GM13976 (cell line): ENCODE measurements at regions not wholly inside any gene's neighbourhood (a gene's known extent, or its start where the extent isn't known, plus 50 kb on each side); places are given as distances from the start of the nearest gene placed in this dataset.

ENCODE experiments used
- DNase-seq: peaks from one replicate; pipeline ENCODE4 v3.0.0; 2012; ENCODE audit warnings: low spot score
- in situ Hi-C: fragments of 300-500 bp; cut with MboI; formaldehyde crosslinking; loops from one replicate; pipeline ENCODE4 v1.12.0; 2022; ENCODE audit warnings: low sequenced_read_pairs, mixed read lengths, inconsistent platforms; ENCODE audit not compliant: unreplicated experiment
- TF ChIP-seq, protein P1 (sequence below): IDR thresholded peaks from 2 replicates; pipeline ENCODE4 v1.5.1; 2012; ENCODE audit warnings: borderline replicate concordance, mild to moderate bottlenecking; ENCODE audit not compliant: insufficient read depth; ENCODE audit errors: extremely low read depth, missing control alignments, control extremely low read depth

DNA sequence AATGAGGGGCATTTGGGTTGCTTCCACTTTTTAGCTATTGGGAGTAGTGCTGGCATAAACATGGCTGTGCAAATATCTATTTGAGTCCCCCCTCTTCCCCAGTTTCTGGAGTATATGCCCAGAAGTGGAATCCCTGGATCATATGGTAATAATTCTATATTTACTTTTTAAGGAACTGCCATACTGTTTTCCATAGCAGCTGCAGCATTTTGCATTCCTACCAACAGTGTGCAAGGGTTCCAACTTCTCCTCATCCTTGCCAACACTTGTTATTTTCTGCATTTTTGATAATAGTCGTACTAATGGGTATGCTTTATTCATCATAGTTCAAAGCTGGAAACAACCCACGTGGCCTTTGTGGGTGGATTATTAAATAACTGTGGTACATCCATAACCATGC, 883.5 kb downstream of the TBC1D22A start:
- no peak for DNase-seq
- in situ Hi-C loops: no loop called here
- TF ChIP-seq, protein P1, sequence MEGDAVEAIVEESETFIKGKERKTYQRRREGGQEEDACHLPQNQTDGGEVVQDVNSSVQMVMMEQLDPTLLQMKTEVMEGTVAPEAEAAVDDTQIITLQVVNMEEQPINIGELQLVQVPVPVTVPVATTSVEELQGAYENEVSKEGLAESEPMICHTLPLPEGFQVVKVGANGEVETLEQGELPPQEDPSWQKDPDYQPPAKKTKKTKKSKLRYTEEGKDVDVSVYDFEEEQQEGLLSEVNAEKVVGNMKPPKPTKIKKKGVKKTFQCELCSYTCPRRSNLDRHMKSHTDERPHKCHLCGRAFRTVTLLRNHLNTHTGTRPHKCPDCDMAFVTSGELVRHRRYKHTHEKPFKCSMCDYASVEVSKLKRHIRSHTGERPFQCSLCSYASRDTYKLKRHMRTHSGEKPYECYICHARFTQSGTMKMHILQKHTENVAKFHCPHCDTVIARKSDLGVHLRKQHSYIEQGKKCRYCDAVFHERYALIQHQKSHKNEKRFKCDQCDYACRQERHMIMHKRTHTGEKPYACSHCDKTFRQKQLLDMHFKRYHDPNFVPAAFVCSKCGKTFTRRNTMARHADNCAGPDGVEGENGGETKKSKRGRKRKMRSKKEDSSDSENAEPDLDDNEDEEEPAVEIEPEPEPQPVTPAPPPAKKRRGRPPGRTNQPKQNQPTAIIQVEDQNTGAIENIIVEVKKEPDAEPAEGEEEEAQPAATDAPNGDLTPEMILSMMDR: no peak

DNA sequence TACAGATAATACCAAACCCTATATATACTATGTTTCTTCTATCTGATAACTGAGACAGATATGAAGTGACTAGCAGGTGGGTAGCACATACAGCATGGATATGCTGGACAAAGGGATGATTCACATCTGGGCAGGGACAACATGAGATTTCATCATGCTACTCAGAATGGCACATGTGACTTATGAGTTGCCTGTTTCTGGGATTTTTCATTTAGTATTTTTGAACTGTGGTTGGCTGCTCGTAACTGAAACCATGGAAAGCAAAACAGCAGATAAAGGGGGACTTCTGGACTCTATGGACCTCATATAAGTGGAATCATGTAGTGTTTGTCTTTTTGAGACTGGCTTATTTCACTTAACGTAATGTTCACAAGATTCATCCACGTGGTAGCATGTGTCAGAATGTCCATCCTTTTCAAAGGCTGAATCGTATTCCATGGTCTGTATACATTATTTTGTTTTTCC, 883.0 kb downstream of the TBC1D22A start:
- in situ Hi-C loops: no loop called here
- TF ChIP-seq, protein P1: no peak
- DNase-seq: no peak

DNA sequence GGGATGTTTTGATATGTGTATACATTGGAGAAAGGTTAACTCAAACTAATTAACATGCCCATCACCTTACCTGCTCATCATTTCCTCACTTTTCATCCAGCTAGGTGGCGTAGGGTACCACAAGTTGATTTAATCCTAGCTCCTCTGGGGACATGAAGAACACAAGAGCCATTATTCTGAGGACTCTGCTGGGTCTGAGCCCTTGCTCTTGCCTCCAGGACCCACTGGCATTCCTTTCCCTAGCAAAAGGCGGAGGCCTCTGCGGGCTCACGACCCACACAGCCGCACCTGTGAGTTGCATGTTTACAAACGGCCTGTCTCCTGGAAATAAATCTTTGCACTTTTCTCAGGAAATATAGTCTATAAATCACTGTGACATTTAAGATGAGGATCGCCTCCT, 871.9 kb downstream of the TBC1D22A start:
- no peak for DNase-seq
- TF ChIP-seq, protein P1: no peak
- in situ Hi-C loops: no loop called here

DNA sequence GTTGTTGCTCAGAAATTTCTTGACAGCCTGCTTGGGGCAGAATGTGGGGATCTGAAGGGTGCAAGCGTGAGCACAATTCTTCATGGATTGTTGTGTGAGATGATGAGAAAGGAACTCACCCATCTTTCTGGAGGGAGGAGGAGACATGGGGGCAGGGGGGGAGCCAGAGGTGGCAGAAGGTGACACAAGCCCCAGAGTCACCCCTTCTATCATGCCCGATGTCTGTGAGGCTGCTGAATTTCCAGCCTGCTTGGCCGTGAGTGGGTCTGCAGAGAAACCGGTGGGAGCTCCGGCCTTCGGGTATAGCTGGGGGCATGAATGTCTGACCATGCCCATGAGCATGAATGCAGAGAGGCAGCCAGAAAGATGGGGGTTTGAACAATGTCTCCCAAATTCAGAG, 870.7 kb downstream of the TBC1D22A start:
- in situ Hi-C loops: no loop called here
- no peak for DNase-seq
- TF ChIP-seq, protein P1: no peak

DNA sequence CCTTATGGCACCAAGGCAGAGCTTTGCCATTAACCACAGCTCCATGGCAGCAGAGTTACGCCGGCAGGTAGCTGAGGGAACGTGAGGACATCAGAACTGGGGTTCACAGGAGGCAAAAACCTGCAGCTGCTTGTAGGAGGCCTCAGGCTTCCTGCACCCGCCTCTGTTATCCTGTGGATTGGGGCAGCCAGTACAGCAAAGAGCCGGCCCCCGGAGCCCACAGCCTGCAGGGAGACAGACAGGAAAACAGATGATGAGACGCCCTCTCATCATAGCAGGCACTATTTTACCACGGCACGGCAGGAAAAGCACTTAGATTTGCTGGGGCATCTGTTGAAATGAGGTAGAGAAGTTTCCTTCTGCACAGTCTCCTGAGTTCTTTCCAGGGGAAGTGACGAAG, 870.3 kb downstream of the TBC1D22A start:
- no peak for DNase-seq
- in situ Hi-C loops: no loop called here
- TF ChIP-seq, protein P1: no peak

DNA sequence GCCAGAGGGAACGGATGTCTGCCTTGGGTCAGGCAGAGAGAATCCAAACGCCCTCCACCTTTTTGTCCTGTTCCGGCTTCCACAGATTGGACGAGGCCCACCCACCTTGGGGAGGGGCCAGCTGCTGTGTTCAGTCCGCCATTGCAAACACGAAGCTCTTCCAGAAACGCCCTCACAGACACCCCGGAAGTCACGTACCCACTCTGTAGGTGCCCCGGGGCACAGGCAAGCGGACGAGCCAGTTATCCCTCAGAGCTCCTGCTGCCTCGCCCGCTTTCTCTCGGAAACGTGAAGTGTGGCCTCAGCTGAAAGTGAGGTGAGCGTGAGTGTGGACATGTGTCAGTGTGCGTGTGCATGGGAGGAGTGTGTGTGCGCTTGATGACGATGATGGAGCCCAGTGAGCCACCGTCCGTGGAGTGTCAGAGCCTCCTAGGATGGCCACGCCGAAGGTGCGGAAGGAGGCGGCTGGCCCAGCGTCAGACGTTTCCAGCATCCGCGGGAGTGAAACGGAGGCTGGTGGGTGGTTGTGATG, 869.2 kb downstream of the TBC1D22A start:
- no peak for DNase-seq
- in situ Hi-C loops: no loop called here
- TF ChIP-seq, protein P1: no peak
